Adipocyte (in vitro differentiated cells): ENCODE measurements at regions not wholly inside any gene's neighbourhood (a gene's known extent, or its start where the extent isn't known, plus 50 kb on each side); places are given as distances from the start of the nearest gene placed in this dataset.

ENCODE experiments used
- DNase-seq: peaks from one replicate; pipeline ENCODE4 v3.0.0-alpha.2; 2015; ENCODE audit warnings: low read depth
- H3K27me3 ChIP-seq: replicated peaks from 2 replicates; pipeline ENCODE4 v1.7.0; 2013; ENCODE audit warnings: mild to moderate bottlenecking, low read length, moderate library complexity; ENCODE audit not compliant: control insufficient read depth, insufficient read depth
- H3K36me3 ChIP-seq: 2 replicates; pipeline ENCODE4 v1.7.0; 2013; ENCODE audit warnings: low read length, mild to moderate bottlenecking, moderate library complexity; ENCODE audit not compliant: control insufficient read depth, insufficient read depth, severe bottlenecking
- H3K4me1 ChIP-seq: 2 replicates; pipeline ENCODE4 v1.7.0; 2013; ENCODE audit warnings: mild to moderate bottlenecking, low read length, moderate library complexity; ENCODE audit not compliant: control insufficient read depth, insufficient read depth
- H3K4me3 ChIP-seq: 2 replicates; pipeline ENCODE4 v1.7.0; 2013; ENCODE audit warnings: mild to moderate bottlenecking, low read length, moderate library complexity
- H3K9ac ChIP-seq: 2 replicates; pipeline ENCODE4 v1.7.0; 2013; ENCODE audit warnings: mild to moderate bottlenecking, low read length, moderate library complexity
- H3K9me3 ChIP-seq: 2 replicates; pipeline ENCODE4 v1.7.0; 2013; ENCODE audit warnings: mild to moderate bottlenecking, low read length, moderate library complexity; ENCODE audit not compliant: control insufficient read depth

DNA sequence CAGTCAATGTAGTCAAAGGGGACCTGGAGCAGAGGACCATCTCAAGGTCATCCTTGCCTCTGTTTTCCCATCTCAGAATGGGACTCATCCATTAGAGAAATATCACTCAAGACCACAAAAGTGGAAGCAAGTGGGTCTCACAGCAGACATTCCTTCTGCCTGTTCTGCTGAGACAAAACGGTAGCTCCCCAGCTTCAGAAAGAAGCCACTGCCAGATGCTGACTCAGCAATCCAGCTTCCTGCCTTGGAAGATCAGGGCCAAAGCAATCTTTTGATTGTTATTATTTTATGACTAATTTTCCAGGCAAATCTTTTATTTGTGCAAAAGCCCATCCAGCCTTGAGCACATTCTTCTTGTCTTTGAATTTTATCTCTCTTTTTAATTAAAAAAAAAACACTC lies 86.8 kb downstream of the CCT6B start:
- H3K9ac ChIP-seq: no peak overlapping the region
- H3K36me3 ChIP-seq: no peaks in the 10 kb centered on the region
- peaks cover 16% of the 10 kb centered on the region for H3K9me3 ChIP-seq
- DNase-seq: no peak
- peaks cover 18% of the 10 kb centered on the region for H3K27me3 ChIP-seq
- H3K4me1 ChIP-seq: no peaks in the 10 kb centered on the region
- no peak overlapping the region for H3K4me3 ChIP-seq

DNA sequence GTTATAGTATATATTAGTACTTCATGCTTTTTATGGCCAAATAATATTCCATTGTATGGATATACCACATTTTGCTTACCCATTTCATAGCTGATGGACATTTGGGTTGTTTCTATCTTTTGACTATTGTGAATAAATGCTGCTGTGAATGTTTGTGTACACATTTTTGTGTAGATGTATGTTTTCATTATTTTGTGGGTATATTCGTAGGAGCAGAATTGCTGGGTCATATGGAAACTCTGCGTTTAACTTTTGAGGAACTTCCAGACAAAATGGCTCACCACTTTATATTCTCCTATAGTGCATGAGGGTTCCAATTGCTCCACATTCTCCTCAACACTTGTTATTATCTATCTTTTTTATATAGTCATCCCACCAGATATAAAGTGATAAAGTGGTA lies 88.6 kb downstream of the CCT6B start:
- no peaks in the 10 kb centered on the region for H3K4me1 ChIP-seq

DNA sequence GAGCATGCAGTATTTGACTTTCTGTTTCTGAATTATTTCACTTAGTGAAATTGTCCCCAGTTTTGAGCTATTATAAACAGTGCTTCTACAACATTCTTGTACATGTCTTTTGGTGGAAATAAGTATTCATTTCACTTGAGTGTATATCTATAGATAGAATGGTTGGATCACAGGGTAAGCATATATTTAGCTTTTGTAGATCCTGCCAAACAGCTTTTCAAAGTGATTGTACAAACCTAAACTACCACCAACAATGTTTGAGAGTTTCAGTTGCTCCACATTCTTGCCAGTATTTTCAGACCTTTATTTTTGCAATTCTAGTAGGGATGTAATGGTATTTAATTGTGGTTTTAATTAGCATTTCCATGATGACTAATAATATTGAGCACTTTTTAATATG lies 91.6 kb downstream of the CCT6B start:
- Histone ChIP-seq H3K4me3 (no peak overlapping the region), H3K9ac (no peak overlapping the region), H3K36me3 (no peaks in the 10 kb centered on the region), H3K27me3 (peaks cover 10% of the 10 kb centered on the region), H3K4me1 (peaks cover 15% of the 10 kb centered on the region), H3K9me3 (peaks cover 22% of the 10 kb centered on the region)
- no peak for DNase-seq

More for the DNA sequence above, 88.6 kb downstream of the CCT6B start:
- Histone ChIP-seq H3K9me3 (peaks cover 22% of the 10 kb centered on the region), H3K27me3 (peaks cover 16% of the 10 kb centered on the region), H3K36me3 (no peaks in the 10 kb centered on the region), H3K9ac (no peak overlapping the region), H3K4me3 (no peak overlapping the region)
- DNase-seq: no peak

DNA sequence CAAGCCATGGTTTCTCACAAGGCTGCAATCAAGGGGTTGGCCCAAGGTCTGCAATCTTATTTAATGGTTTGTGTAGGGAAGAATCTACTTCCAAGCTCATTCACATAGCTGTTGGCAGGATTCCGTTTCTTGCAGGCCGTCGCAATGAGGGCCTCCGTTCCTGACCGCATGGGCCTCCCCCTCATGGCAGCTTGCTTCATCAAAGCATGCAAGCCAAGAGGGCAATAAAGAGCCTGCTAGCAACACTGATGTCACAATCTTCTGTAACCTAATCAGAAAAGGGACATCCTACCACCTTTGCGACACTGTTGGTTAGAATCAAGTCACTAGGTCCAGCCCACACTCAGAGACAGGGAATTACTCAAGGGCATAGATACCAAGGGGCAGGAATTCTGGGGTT lies 95.5 kb downstream of the CCT6B start:
- Histone ChIP-seq H3K9me3 (peaks cover 7% of the 10 kb centered on the region), H3K9ac (no peak overlapping the region), H3K36me3 (no peaks in the 10 kb centered on the region), H3K4me3 (no peak overlapping the region), H3K4me1 (peaks cover 15% of the 10 kb centered on the region), H3K27me3 (peaks cover 31% of the 10 kb centered on the region)
- DNase-seq: no peak

DNA sequence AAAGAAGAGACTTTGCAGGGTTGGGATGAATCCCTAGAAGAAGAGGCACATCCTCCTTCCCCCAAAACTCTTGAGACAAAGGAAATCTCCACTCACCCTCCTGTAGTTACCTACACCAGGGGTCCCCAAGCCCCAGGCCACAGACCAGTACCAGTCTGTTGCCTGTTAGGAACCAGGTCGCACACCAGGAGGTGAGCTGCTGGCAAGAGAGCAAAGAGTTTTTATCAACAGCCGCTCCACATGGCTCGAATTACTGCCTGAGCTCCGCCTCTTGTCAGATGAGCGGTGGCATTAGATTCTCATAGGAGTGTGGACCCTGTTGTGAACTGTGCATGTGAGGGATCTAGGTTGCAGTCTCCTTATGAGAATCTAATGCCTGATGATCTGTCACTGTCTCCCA lies 98.9 kb downstream of the CCT6B start:
- no peaks in the 10 kb centered on the region for H3K9me3 ChIP-seq
- H3K4me3 ChIP-seq: no peak overlapping the region
- no peak overlapping the region for H3K9ac ChIP-seq
- H3K4me1 ChIP-seq: peaks cover 15% of the 10 kb centered on the region
- H3K36me3 ChIP-seq: no peaks in the 10 kb centered on the region
- no peak for DNase-seq
- peaks cover 41% of the 10 kb centered on the region for H3K27me3 ChIP-seq

DNA sequence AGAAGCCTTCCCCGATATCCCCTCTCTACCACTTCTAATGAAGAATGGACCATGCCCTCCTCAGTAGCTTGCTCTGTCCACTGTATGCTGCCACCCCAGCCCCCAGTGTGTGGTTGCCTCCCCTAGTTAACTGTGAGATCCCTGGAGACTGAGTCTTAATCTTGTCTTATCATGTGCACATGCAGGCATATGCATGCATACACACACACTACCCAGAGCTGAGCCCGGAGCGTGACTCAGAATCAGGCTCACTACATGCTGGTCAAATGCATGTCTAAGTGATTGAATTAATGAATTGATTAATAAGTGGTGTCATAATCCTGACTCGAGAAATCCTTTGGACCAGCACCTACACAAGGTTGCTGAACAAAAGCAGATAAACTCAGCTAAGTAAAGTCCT lies 99.4 kb downstream of the CCT6B start:
- Histone ChIP-seq H3K27me3 (peaks cover 44% of the 10 kb centered on the region), H3K36me3 (no peaks in the 10 kb centered on the region), H3K9ac (no peak overlapping the region), H3K4me1 (peaks cover 15% of the 10 kb centered on the region), H3K9me3 (no peaks in the 10 kb centered on the region), H3K4me3 (no peak overlapping the region)
- no peak for DNase-seq

DNA sequence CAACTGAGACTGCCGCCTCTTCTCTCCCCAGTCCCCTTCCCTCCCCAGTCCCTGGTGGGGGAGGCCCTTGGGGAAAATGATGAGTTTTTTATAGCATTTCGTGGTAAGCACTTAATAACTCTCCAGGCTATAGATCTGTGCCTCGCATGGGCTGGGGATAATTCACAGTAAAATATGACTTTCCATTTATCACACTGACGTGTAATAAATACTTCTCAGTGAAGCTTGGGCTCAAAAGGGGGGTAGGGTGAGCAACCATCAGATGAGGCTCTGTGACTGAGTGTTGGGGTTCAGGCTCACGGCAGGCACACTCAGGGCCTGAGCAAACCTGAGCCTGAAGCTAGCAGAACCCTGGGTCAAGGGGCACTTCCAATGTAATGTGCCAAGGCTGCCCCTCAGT lies 101.6 kb downstream of the CCT6B start:
- no peak for DNase-seq
- Histone ChIP-seq H3K27me3 (peaks cover 35% of the 10 kb centered on the region), H3K9me3 (no peaks in the 10 kb centered on the region), H3K36me3 (no peaks in the 10 kb centered on the region), H3K4me1 (peaks cover under 1% of the 10 kb centered on the region), H3K4me3 (no peak overlapping the region), H3K9ac (no peak overlapping the region)

DNA sequence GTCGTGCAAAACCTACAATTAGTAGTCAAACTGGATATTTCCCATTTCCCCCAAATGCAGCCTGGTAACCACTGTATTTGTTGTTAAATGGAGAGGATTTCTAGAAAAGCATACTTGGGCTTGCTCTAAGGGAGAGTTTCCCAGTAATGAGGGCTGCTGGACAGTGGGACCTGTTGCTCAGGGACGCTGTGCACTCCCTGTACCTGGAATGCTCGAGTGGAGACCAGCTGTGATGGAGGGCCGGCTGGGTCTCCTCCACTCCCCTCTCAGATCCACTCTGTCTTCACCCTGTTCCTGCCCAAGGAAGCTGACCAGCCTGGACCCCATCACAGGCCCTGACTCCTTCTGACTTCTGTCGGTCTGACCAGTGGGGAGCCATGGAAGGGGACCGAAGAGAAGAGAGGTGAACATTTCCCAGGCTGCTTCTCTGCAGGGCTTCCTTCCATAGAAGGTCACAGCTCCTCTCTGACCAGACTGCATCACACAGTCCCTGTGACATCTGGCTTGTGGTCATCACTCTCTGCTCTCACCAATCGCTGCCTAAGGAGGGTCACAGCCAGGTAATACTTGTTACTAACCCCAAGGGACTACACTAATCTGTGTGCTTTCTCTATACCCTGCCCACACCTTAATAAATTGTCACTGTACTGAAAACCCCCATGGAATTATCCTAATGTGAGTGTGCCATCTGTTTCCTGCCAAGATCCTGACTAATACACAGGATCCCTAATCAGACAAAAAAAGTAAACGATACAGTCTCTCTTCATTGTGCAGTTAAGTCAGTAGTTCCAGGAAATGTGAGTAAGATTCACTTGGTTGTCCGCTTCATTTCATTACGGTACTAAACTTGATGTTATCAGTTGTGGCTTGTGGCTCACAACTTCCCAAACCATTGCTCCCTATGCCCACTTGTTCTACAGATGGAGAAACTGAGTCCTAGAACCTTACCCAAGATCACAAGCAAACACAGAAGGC lies 102.4 kb downstream of the CCT6B start:
- no peak overlapping the region for H3K9ac ChIP-seq
- H3K36me3 ChIP-seq: no peaks in the 10 kb centered on the region
- H3K27me3 ChIP-seq: peaks cover 35% of the 10 kb centered on the region
- no peak overlapping the region for H3K4me3 ChIP-seq
- H3K9me3 ChIP-seq: no peaks in the 10 kb centered on the region
- H3K4me1 ChIP-seq: no peaks in the 10 kb centered on the region
- DNase-seq: no peak

DNA sequence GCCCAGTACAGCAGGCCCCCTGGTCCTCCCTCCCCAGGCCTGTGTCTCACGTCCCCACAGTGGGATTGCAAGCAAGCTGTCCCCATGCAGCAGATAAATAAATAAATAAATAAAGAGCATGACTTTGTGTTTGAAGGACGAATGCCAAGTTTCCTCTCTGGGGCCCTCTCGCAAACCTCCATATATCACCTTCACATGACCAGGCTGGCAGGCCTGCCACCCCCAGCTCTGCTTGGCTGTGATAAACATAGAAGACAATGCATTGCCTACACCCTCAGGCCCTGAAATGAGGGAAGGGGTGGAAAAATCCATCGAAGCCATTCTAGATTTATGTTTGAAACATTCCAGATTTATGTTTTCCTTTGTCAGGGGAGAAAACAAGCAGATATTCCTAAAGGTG lies 107.3 kb downstream of the CCT6B start:
- no peak for DNase-seq
- Histone ChIP-seq H3K27me3 (peaks cover 4% of the 10 kb centered on the region), H3K9ac (no peak overlapping the region), H3K9me3 (no peaks in the 10 kb centered on the region), H3K4me3 (no peak overlapping the region), H3K4me1 (peaks cover 12% of the 10 kb centered on the region), H3K36me3 (no peaks in the 10 kb centered on the region)

DNA sequence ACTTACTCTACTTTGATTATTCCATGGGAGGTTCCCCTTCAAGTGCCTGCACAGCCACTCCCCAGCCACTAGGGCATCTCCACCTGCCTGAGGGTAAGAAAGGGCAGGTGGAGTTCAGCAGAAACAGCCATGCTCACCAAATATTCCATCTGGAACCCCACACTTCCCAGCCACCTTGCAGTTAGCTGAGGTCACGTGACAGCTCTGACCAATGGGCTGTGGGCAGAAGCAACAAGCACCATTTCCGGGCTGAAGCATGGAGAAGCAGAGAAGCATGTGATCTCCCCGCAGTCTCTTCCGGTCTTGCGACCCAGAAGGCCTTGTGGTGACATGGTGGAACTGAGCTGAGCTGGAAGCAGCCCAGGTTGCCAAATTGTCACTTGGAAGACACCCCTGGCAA lies 108.6 kb downstream of the CCT6B start:
- peaks cover 4% of the 10 kb centered on the region for H3K27me3 ChIP-seq
- no peaks in the 10 kb centered on the region for H3K36me3 ChIP-seq
- H3K9ac ChIP-seq: no peak overlapping the region
- no peak overlapping the region for H3K4me3 ChIP-seq
- H3K4me1 ChIP-seq: peaks cover 12% of the 10 kb centered on the region
- no peak for DNase-seq
- no peaks in the 10 kb centered on the region for H3K9me3 ChIP-seq

DNA sequence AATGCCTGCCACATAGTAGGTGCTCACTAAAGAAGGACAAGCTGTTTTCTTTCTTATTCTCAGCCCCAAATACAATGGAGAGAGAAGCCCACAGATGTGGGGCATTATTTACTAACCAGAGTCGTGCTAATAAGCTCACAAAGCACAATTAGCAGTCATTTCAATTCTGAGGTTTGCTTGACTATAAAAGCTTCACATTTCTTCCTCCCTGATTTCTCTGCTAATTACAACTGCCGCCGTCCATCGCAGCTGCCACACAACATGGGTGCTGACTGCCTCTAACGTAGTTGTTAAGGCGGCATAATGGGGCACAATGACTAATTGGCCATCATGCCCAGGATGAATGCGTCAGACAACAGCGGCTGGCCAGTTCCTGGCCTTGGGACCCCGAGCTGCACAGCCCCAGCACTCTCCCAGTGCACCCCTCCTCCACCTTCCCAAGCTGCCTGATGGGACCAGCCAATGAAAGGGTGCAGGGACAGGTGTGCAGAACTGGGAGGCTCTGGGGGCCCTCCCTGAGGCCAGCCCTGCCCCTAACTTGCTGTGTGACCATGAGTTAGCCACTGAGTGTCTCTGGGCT lies 109.2 kb downstream of the CCT6B start:
- Histone ChIP-seq H3K4me1 (peaks cover 12% of the 10 kb centered on the region), H3K4me3 (no peak overlapping the region), H3K27me3 (peaks cover 2% of the 10 kb centered on the region), H3K9ac (no peak overlapping the region), H3K36me3 (no peaks in the 10 kb centered on the region), H3K9me3 (no peaks in the 10 kb centered on the region)
- DNase-seq: no peak
